ENCODE measurements at regions not wholly inside any gene's neighbourhood (a gene's known extent, or its start where the extent isn't known, plus 50 kb on each side); places are given as distances from the start of the nearest gene placed in this dataset.
"Not testable (repeated sequence)": the region's sequence is repeated elsewhere in the genome, so short reads cannot be mapped to it uniquely, and the experiment has no call there.

DNA sequence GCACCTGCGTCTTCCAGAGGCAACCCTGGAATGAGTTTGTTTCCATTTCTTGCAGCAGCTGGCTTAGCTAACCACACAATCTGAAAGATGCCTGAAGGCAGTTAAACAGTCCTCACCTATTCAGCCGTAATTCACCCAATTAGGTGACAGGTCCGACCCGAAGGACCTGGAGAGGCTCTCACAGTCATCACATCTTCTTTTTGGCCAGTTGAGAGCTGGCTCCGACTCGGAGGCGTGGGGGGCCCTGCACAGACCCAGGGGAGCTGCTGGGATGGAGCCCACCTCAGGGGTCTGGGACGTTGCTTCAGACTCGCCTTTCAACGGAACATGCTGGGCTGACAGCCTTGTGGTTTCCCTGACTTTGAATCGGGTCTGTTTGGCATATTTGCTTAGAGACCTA, 187.3 kb downstream of the RTP5 start:
- Mint-ChIP-seq H3K27me3 (peaks cover 8 to 40% of the 10 kb centered on the region in 2 donors), H3K4me3 (no peak overlapping the region), H3K27ac (no peak overlapping the region), H3K36me3 (no peaks in the 10 kb centered on the region), H3K4me1 (no peaks in the 10 kb centered on the region), H3K9me3 (peaks cover 0 to 7% (median 0%) of the 10 kb centered on the region in 3 donors)
- no peaks in the 10 kb centered on the region for H3K4me1 ChIP-seq (ENCODE audit: control insufficient read depth in 1 of 2, extremely low read depth in 1 of 2, insufficient read depth in 2 of 2, low read length in 2 of 2)
- peaks cover 0 to 42% of the 10 kb centered on the region in 2 experiments for H3K27me3 ChIP-seq (replicated peaks in 1 of 2; ENCODE audit: control insufficient read depth in 2 of 2, extremely low read depth in 1 of 2, insufficient read depth in 2 of 2, low read length in 1 of 2)
- no peak overlapping the region for H3K27ac ChIP-seq (ENCODE audit: low read length)
- no peaks in the 10 kb centered on the region for H3K36me3 ChIP-seq (ENCODE audit: control insufficient read depth in 2 of 2, extremely low read depth in 1 of 2, insufficient read depth in 1 of 2, low read length in 1 of 2)
- CTCF ChIA-PET = no interaction called here
- no peak overlapping the region for H3K4me3 ChIP-seq (ENCODE audit: control insufficient read depth in 1 of 2, extremely low read depth in 1 of 2, low read length in 1 of 2)
- H3K9me3 ChIP-seq = no peaks in the 10 kb centered on the region
- no peak for ATAC-seq (replicated peaks in 1 of 4)
- POLR2A ChIA-PET = no interaction called here
- DNase-seq = no peak
- 54% methylated on average over 10 of the region's 11 CpGs for WGBS (ENCODE audit: insufficient coverage)

DNA sequence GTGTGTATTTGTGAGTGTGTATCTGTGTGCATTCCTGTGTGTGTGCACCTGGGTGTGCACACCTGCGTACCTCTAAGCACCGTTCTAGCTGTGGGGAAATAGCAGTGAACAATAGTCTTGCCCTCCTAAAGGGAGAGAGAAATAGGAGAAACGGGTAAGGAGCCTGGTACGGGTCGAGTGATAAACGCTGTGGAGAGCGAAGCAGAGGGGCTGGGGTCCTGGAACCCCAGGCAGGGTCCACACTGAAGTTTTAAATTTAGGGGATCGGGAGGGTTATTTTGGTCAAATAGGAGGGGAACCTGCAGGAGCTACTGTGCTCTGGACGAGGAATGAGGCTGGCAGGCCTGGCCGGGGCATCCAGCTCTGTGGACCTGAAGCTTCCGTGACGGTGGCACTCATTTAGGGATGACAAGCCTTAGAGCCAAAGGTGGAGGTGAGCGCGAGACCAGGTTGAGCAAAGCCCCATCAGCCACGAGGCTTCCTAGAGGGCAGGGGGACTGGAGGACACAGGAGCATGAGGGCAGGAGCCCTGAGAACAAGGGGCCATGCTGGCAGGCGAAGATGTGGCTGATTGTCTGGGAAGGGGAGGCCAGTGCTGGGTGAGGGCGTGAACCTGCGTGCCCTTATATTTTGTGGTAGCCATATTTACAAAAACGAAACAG, 188.0 kb downstream of the RTP5 start:
- no peaks in the 10 kb centered on the region for H3K4me1 Mint-ChIP-seq
- H3K27me3 Mint-ChIP-seq = peaks cover 8 to 41% of the 10 kb centered on the region in 2 donors
- no peak overlapping the region for H3K27ac ChIP-seq (ENCODE audit: low read length)
- H3K4me3 ChIP-seq (ENCODE audit: control insufficient read depth in 1 of 2, extremely low read depth in 1 of 2, low read length in 1 of 2) = no peak overlapping the region
- DNase-seq = no peak
- H3K4me3 Mint-ChIP-seq = no peak overlapping the region
- H3K4me1 ChIP-seq (ENCODE audit: control insufficient read depth in 1 of 2, extremely low read depth in 1 of 2, insufficient read depth in 2 of 2, low read length in 2 of 2) = no peaks in the 10 kb centered on the region
- peaks cover 0 to 7% (median 0%) of the 10 kb centered on the region in 3 donors for H3K9me3 Mint-ChIP-seq
- no peaks in the 10 kb centered on the region for H3K36me3 ChIP-seq (ENCODE audit: control insufficient read depth in 2 of 2, extremely low read depth in 1 of 2, insufficient read depth in 1 of 2, low read length in 1 of 2)
- no peaks in the 10 kb centered on the region for H3K9me3 ChIP-seq
- no peaks in the 10 kb centered on the region for H3K36me3 Mint-ChIP-seq
- ChIA-PET POLR2A (no interaction called here), CTCF (no interaction called here)
- no peak overlapping the region for H3K27ac Mint-ChIP-seq
- peaks cover 0 to 42% of the 10 kb centered on the region in 2 experiments for H3K27me3 ChIP-seq (replicated peaks in 1 of 2; ENCODE audit: control insufficient read depth in 2 of 2, extremely low read depth in 1 of 2, insufficient read depth in 2 of 2, low read length in 1 of 2)
- no peak for ATAC-seq (replicated peaks in 1 of 4)
- 77% methylated on average over 19 of the region's 19 CpGs for WGBS (ENCODE audit: insufficient coverage)

DNA sequence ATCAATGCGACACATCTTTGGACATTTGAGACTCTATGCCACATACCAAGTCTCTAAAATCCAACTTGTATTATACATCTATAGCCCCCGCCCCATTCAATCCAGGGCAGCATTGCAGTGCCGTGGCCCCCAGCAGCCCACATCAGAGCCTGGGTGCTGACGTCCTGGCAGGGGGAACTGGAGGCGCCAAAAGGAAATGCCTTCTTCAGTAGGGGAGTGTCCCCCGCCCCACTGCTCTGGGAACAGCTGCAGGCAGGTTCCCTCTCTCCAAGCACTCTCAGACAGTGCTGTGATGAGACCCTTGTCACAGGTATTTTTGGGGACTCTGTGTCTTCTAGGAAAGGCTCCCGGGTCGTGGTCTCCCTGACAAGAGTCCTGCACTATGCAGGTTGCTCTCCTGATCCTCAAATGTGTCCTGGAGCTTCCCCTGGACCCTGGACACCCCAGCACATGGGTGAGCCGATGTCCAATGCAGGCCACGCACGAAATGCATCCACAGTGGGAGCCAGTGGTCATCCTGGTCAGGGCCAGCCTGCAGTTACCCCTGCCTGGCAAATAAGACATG, 188.7 kb downstream of the RTP5 start:
- 80% methylated on average over 6 of the region's 11 CpGs for WGBS (ENCODE audit: insufficient coverage)

DNA sequence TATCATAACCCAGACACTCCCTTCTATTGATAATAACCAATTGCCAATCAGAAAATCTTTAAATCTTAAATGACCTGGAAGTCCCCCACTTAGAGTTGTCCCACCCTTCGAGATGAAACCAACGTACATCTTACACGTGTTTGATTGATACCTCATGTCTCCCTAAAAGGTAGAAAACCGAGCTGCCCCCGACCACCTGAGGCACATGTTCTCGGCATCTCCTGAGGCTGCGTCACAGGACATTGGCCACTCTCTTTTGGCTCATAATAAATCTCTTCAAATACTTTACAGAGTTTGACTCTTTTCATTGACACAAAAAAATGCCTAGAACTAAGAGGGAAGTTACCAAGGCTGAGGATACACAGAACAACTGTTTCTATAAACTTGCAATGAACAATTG, 190.0 kb downstream of the RTP5 start:
- H3K27me3 ChIP-seq (replicated peaks in 1 of 2; ENCODE audit: control insufficient read depth in 2 of 2, extremely low read depth in 1 of 2, insufficient read depth in 2 of 2, low read length in 1 of 2) = peaks cover 0 to 39% of the 10 kb centered on the region in 2 experiments
- no peak overlapping the region for H3K4me3 ChIP-seq (ENCODE audit: control insufficient read depth in 1 of 2, extremely low read depth in 1 of 2, low read length in 1 of 2)
- no peak overlapping the region for H3K27ac ChIP-seq (ENCODE audit: low read length)
- CTCF ChIA-PET = no interaction called here
- H3K4me1 ChIP-seq (ENCODE audit: control insufficient read depth in 1 of 2, extremely low read depth in 1 of 2, insufficient read depth in 2 of 2, low read length in 2 of 2) = no peaks in the 10 kb centered on the region
- no peaks in the 10 kb centered on the region for H3K9me3 ChIP-seq
- peaks cover 0 to 7% (median 0%) of the 10 kb centered on the region in 3 donors for H3K9me3 Mint-ChIP-seq
- H3K27ac Mint-ChIP-seq = no peak overlapping the region
- no peaks in the 10 kb centered on the region for H3K36me3 Mint-ChIP-seq
- H3K4me1 Mint-ChIP-seq = no peaks in the 10 kb centered on the region
- H3K4me3 Mint-ChIP-seq = no peak overlapping the region
- POLR2A ChIA-PET = no interaction called here
- no peak for DNase-seq
- 92% methylated on average over 7 of the region's 7 CpGs for WGBS (ENCODE audit: insufficient coverage)
- no peak for ATAC-seq (replicated peaks in 1 of 4)
- H3K27me3 Mint-ChIP-seq = peaks cover 6 to 34% of the 10 kb centered on the region in 2 donors
- H3K36me3 ChIP-seq (ENCODE audit: control insufficient read depth in 2 of 2, extremely low read depth in 1 of 2, insufficient read depth in 1 of 2, low read length in 1 of 2) = no peaks in the 10 kb centered on the region

More for the DNA sequence above, 188.7 kb downstream of the RTP5 start:
- no peak overlapping the region for H3K4me3 Mint-ChIP-seq
- Histone ChIP-seq H3K27me3 (replicated peaks in 1 of 2; ENCODE audit: control insufficient read depth in 2 of 2, extremely low read depth in 1 of 2, insufficient read depth in 2 of 2, low read length in 1 of 2) (peaks cover 0 to 42% of the 10 kb centered on the region in 2 experiments), H3K4me3 (ENCODE audit: control insufficient read depth in 1 of 2, extremely low read depth in 1 of 2, low read length in 1 of 2) (no peak overlapping the region), H3K9me3 (no peaks in the 10 kb centered on the region), H3K27ac (ENCODE audit: low read length) (no peak overlapping the region), H3K4me1 (ENCODE audit: control insufficient read depth in 1 of 2, extremely low read depth in 1 of 2, insufficient read depth in 2 of 2, low read length in 2 of 2) (no peaks in the 10 kb centered on the region), H3K36me3 (ENCODE audit: control insufficient read depth in 2 of 2, extremely low read depth in 1 of 2, insufficient read depth in 1 of 2, low read length in 1 of 2) (no peaks in the 10 kb centered on the region)
- POLR2A ChIA-PET = no interaction called here
- no peaks in the 10 kb centered on the region for H3K36me3 Mint-ChIP-seq
- ATAC-seq (replicated peaks in 1 of 4) (no peak), DNase-seq (no peak)
- H3K27me3 Mint-ChIP-seq = peaks cover 8 to 42% of the 10 kb centered on the region in 2 donors
- H3K9me3 Mint-ChIP-seq = peaks cover 0 to 7% (median 0%) of the 10 kb centered on the region in 3 donors
- H3K27ac Mint-ChIP-seq = peak overlapping the region in 1 of 2 donors; percentile 36
- CTCF ChIA-PET = no interaction called here
- H3K4me1 Mint-ChIP-seq = no peaks in the 10 kb centered on the region

DNA sequence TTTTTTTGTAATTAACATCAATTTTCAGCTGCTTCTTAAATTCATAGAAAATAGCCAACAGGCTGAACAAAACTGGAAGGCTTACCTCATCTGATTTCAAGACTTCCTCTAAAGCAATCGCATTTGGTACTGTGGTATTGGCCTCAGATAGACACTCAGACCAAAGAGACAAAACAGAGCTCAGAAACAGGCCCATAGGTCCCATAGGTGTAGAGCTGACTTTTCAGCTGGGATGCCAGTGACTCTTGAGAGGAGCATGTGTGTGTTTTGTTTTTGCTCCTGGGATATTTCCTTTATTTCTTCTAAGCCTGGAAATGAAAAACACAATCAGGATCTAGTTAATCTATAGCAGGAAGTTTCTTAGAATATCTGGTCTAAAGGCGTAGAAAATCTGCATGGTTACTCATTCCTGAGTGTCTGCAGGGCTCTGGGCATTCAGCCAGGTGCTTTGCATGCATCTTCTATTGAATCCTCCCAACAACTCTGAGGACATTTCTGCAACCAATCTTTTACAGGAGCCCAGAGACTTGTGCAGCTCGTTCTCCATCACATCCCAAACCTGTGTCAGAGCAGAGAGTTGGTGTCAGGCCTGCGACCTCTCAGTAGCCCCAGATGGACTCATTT, 190.8 kb downstream of the RTP5 start:
- WGBS (ENCODE audit: insufficient coverage) = 60% methylated on average over 4 of the region's 4 CpGs
- no peaks in the 10 kb centered on the region for H3K4me1 Mint-ChIP-seq
- DNase-seq (no peak), ATAC-seq (replicated peaks in 1 of 4) (no peak)
- Histone ChIP-seq H3K27ac (ENCODE audit: low read length) (no peak overlapping the region), H3K36me3 (ENCODE audit: control insufficient read depth in 2 of 2, extremely low read depth in 1 of 2, insufficient read depth in 1 of 2, low read length in 1 of 2) (no peaks in the 10 kb centered on the region), H3K4me1 (ENCODE audit: control insufficient read depth in 1 of 2, extremely low read depth in 1 of 2, insufficient read depth in 2 of 2, low read length in 2 of 2) (no peaks in the 10 kb centered on the region), H3K4me3 (ENCODE audit: control insufficient read depth in 1 of 2, extremely low read depth in 1 of 2, low read length in 1 of 2) (no peak overlapping the region), H3K9me3 (no peaks in the 10 kb centered on the region), H3K27me3 (replicated peaks in 1 of 2; ENCODE audit: control insufficient read depth in 2 of 2, extremely low read depth in 1 of 2, insufficient read depth in 2 of 2, low read length in 1 of 2) (peaks cover 0 to 36% of the 10 kb centered on the region in 2 experiments)
- CTCF ChIA-PET = no interaction called here
- H3K9me3 Mint-ChIP-seq = peaks cover 0 to 7% (median 0%) of the 10 kb centered on the region in 3 donors
- peaks cover 5 to 29% of the 10 kb centered on the region in 2 donors for H3K27me3 Mint-ChIP-seq
- H3K27ac Mint-ChIP-seq = no peak overlapping the region
- POLR2A ChIA-PET = no interaction called here
- no peak overlapping the region for H3K4me3 Mint-ChIP-seq
- H3K36me3 Mint-ChIP-seq = no peaks in the 10 kb centered on the region

DNA sequence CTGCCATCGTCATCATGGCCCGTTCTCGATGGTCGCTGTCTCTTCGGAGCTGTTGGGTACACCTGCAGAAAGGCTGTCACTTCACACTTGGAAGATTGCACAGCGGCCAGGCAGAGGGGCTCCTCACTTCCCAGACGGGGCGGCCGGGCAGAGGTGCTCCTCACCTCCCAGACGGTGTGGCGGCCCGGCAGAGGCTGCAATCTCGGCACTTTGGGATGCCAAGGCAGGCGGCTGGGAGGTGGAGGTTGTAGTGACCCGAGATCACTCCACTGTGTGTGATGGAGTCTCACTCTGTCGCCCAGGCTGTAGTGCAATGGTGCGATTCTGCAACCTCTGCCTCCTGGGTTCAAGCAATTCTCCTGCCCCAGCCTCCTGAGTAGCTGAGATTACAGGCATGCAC, 192.4 kb downstream of the RTP5 start:
- peaks cover 0 to 30% of the 10 kb centered on the region in 2 experiments for H3K27me3 ChIP-seq (replicated peaks in 1 of 2; ENCODE audit: control insufficient read depth in 2 of 2, extremely low read depth in 1 of 2, insufficient read depth in 2 of 2, low read length in 1 of 2)
- ATAC-seq (replicated peaks in 1 of 4); H3K9me3 Mint-ChIP-seq; POLR2A ChIA-PET; H3K9me3 ChIP-seq; H3K4me1 ChIP-seq (ENCODE audit: control insufficient read depth in 1 of 2, extremely low read depth in 1 of 2, insufficient read depth in 2 of 2, low read length in 2 of 2); H3K4me3 Mint-ChIP-seq; H3K36me3 Mint-ChIP-seq; H3K27ac ChIP-seq (ENCODE audit: low read length); H3K27ac Mint-ChIP-seq; H3K36me3 ChIP-seq (ENCODE audit: control insufficient read depth in 2 of 2, extremely low read depth in 1 of 2, insufficient read depth in 1 of 2, low read length in 1 of 2); H3K4me3 ChIP-seq (ENCODE audit: control insufficient read depth in 1 of 2, extremely low read depth in 1 of 2, low read length in 1 of 2); CTCF ChIA-PET; H3K4me1 Mint-ChIP-seq; DNase-seq: not testable (repeated sequence)
- H3K27me3 Mint-ChIP-seq = peaks cover 9 to 28% of the 10 kb centered on the region in 2 donors
- 94% methylated on average over 12 of the region's 17 CpGs for WGBS (ENCODE audit: insufficient coverage)
